ENCODE measurements at regions not wholly inside any gene's neighbourhood (a gene's known extent, or its start where the extent isn't known, plus 50 kb on each side); places are given as distances from the start of the nearest gene placed in this dataset.

DNA sequence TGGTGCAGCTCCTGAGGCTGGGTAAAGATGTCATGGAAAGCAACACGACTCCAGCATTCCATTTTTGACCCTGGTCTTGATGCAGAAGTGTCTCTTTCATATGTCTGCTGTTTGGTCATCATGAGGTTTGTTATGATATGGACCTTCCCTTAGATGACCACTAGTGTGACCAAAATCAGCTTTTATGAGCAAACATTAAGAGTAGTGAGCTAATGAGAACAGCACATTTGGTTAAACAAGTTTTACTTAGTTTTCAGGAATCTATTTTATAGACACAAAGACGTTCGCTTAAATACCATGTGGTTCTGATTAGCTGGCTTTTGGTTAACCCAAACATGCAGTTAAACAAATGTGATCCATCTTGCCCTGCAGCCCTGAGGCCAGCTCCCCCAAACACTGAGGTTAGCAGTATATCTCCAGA, 56.7 kb upstream of the ACTBL2 start:
- H3K4me3 ChIP-seq (ENCODE audit: insufficient read length, low read depth) = no peak overlapping the region
- H3K36me3 ChIP-seq (ENCODE audit: insufficient read depth, insufficient read length, low read length) = no peaks in the 10 kb centered on the region
- no peaks in the 10 kb centered on the region for H3K27me3 ChIP-seq (ENCODE audit: insufficient read depth, insufficient read length)
- no peaks in the 10 kb centered on the region for H3K4me1 ChIP-seq (ENCODE audit: insufficient read depth, insufficient read length)
- H3K9ac ChIP-seq (ENCODE audit: insufficient read length, low read depth) = no peak overlapping the region
- DNase-seq (ENCODE audit: low read depth, low spot score) = no peak
- no peaks in the 10 kb centered on the region for H3K9me3 ChIP-seq (ENCODE audit: insufficient read depth, low read length)
- TF ChIP-seq SUZ12 (IDR thresholded peaks at IDR 0.05; ENCODE audit: extremely low read depth, insufficient read depth, insufficient read length) = no peak
- no peak for TF ChIP-seq YY1 (IDR thresholded peaks at IDR 0.05; ENCODE audit: insufficient read depth, insufficient read length)
- no peak for TF ChIP-seq ZNF274 (IDR thresholded peaks at IDR 0.05; ENCODE audit: low read depth, low read length)

DNA sequence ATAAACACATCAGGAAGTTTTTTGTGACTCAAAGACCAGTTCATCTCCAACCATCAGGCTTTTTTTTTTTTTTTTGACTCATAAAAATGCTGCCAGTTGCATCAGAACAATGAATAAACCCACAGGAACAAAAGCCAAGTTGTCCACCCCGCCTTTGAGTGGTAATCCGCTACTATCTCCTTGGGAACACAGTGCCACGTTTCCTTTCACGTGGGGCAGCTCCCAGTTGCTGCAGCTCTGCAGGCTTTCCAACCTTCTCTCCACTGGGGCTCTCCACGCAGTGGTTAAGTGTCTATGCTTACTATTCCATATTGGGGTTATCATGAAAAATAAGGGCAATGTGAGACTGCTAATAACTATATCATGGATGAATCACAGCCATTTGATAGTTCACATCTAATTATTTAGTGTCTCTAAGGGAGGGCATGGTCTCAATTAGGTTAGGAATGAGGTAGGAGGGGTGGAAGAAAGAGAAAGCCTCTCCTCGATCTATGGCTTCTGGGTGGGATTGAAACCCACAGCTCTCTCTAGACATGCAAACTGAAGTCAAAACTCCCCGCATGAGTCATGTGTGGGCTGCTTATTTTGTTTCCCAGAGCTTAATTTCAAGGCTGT, 55.8 kb upstream of the ACTBL2 start:
- no peak for DNase-seq (ENCODE audit: low read depth, low spot score)
- TF ChIP-seq ZNF274 (IDR thresholded peaks at IDR 0.05; ENCODE audit: low read depth, low read length) (no peak), SUZ12 (IDR thresholded peaks at IDR 0.05; ENCODE audit: extremely low read depth, insufficient read depth, insufficient read length) (no peak), YY1 (IDR thresholded peaks at IDR 0.05; ENCODE audit: insufficient read depth, insufficient read length) (no peak)
- Histone ChIP-seq H3K9ac (ENCODE audit: insufficient read length, low read depth) (no peak overlapping the region), H3K36me3 (ENCODE audit: insufficient read depth, insufficient read length, low read length) (no peaks in the 10 kb centered on the region), H3K27me3 (ENCODE audit: insufficient read depth, insufficient read length) (no peaks in the 10 kb centered on the region), H3K9me3 (ENCODE audit: insufficient read depth, low read length) (no peaks in the 10 kb centered on the region), H3K4me3 (ENCODE audit: insufficient read length, low read depth) (no peak overlapping the region), H3K4me1 (ENCODE audit: insufficient read depth, insufficient read length) (no peaks in the 10 kb centered on the region)

DNA sequence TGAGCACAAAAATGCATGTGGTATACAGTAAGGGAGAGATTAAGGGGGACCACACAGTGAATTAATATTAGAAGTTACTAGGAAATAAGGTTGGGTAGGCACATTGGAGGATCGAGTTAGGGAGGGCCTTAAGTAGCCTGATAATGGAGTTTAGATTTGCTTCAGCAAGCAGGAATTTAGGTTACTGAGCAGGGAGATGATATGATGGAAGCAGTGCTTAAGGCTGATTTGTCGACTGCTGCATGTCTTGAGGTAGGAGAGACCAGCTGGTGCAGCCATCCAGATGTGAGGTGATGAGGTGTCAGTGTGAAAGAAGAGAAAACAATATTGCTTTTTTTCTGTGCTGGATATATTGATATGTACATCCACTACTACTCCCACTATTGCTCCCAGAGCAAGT, 55.2 kb upstream of the ACTBL2 start:
- TF ChIP-seq ZNF274 (IDR thresholded peaks at IDR 0.05; ENCODE audit: low read depth, low read length) (no peak), YY1 (IDR thresholded peaks at IDR 0.05; ENCODE audit: insufficient read depth, insufficient read length) (no peak), SUZ12 (IDR thresholded peaks at IDR 0.05; ENCODE audit: extremely low read depth, insufficient read depth, insufficient read length) (no peak)
- no peaks in the 10 kb centered on the region for H3K9me3 ChIP-seq (ENCODE audit: insufficient read depth, low read length)
- no peak for DNase-seq (ENCODE audit: low read depth, low spot score)
- no peaks in the 10 kb centered on the region for H3K27me3 ChIP-seq (ENCODE audit: insufficient read depth, insufficient read length)
- no peaks in the 10 kb centered on the region for H3K36me3 ChIP-seq (ENCODE audit: insufficient read depth, insufficient read length, low read length)
- no peak overlapping the region for H3K9ac ChIP-seq (ENCODE audit: insufficient read length, low read depth)
- H3K4me3 ChIP-seq (ENCODE audit: insufficient read length, low read depth) = no peak overlapping the region
- H3K4me1 ChIP-seq (ENCODE audit: insufficient read depth, insufficient read length) = no peaks in the 10 kb centered on the region

DNA sequence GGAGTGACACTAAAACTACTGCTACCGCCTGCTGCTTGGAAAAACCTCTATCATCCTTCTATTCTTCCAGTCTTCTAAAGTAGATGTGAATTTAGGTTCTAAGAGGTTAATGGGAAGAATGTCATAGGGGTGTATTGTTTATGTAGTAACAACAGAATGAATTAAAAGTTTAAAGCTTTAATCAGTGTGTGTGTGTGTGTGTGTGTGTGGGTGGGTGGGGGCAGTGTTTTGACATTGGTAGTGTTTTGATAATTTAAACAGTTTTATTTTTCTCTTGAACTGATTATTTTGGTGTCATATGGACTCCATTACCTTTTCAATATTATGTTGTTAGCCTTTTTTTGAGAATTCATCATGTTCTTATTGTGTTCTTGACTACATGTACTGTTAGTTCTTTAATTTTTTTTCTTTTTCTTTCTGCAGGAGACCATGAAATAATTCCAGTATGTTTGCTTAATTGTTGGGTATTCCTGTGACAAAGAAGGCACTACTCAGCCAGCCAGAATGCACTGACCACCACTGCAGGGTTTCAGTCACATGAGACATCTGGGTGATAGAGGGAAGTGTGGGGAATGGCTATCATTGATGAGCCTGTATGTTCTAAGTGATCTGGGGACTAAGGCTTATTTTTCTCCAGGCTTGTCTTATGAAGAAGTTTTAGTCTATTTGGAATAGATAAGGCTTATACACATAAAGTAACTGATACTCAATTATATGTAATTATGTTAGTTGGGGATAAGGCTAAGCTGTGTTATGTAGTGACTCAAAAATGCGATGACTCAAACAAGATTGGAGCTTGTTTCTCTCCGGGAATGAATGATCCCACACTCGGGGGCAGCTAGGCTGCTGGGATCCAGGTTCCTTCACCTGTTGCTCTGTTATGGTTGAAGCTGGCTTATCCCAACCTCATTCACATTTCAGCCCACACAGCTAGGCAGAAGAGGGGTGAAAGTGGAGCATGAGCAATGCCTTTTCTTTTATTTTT, 50.2 kb upstream of the ACTBL2 start:
- H3K36me3 ChIP-seq (ENCODE audit: insufficient read depth, insufficient read length, low read length) = no peaks in the 10 kb centered on the region
- no peak for DNase-seq (ENCODE audit: low read depth, low spot score)
- no peaks in the 10 kb centered on the region for H3K4me1 ChIP-seq (ENCODE audit: insufficient read depth, insufficient read length)
- no peak overlapping the region for H3K9ac ChIP-seq (ENCODE audit: insufficient read length, low read depth)
- H3K4me3 ChIP-seq (ENCODE audit: insufficient read length, low read depth) = no peak overlapping the region
- no peaks in the 10 kb centered on the region for H3K9me3 ChIP-seq (ENCODE audit: insufficient read depth, low read length)
- TF ChIP-seq ZNF274 (IDR thresholded peaks at IDR 0.05; ENCODE audit: low read depth, low read length) (no peak), YY1 (IDR thresholded peaks at IDR 0.05; ENCODE audit: insufficient read depth, insufficient read length) (no peak), SUZ12 (IDR thresholded peaks at IDR 0.05; ENCODE audit: extremely low read depth, insufficient read depth, insufficient read length) (no peak)
- no peaks in the 10 kb centered on the region for H3K27me3 ChIP-seq (ENCODE audit: insufficient read depth, insufficient read length)
